ENCODE measurements at regions not wholly inside any gene's neighbourhood (a gene's known extent, or its start where the extent isn't known, plus 50 kb on each side); places are given as distances from the start of the nearest gene placed in this dataset.

- TF ChIP-seq CTCF (IDR thresholded peaks at IDR 0.05) = no peak
- no peak for TF ChIP-seq E2F5 (CRISPR knock-in tag; IDR thresholded peaks at IDR 0.05)
- no peak for TF ChIP-seq MXD4 (CRISPR knock-in tag; IDR thresholded peaks at IDR 0.05; ENCODE audit: borderline replicate concordance)
- no peak for TF ChIP-seq SMAD4 (CRISPR knock-in tag; IDR thresholded peaks at IDR 0.05)
- no peak for TF ChIP-seq JUN (CRISPR knock-in tag; IDR thresholded peaks at IDR 0.05)
- no peak for TF ChIP-seq E2F4 (CRISPR knock-in tag; IDR thresholded peaks at IDR 0.05; ENCODE audit: borderline replicate concordance, low read depth)
- TF ChIP-seq ATF2 (CRISPR knock-in tag; IDR thresholded peaks at IDR 0.05; ENCODE audit: borderline replicate concordance, low read depth) = no peak
- no peak for TF ChIP-seq MAX (CRISPR knock-in tag; IDR thresholded peaks at IDR 0.05)
- no peak for TF ChIP-seq CREB1 (CRISPR knock-in tag; IDR thresholded peaks at IDR 0.05)
- TF ChIP-seq MYBL2 (CRISPR knock-in tag; IDR thresholded peaks at IDR 0.05) = no peak
- TF ChIP-seq IRF1 (CRISPR knock-in tag; IDR thresholded peaks at IDR 0.05) = no peak
- no peak for TF ChIP-seq IRF2 (CRISPR knock-in tag; IDR thresholded peaks at IDR 0.05; ENCODE audit: borderline replicate concordance, low read depth)
- no peak for TF ChIP-seq NR1H2 (CRISPR knock-in tag; IDR thresholded peaks at IDR 0.05)
- no peak for TF ChIP-seq ZNF281 (CRISPR knock-in tag; IDR thresholded peaks at IDR 0.05)
These were observed 306.8 kb upstream of the DDI1 start for GRCh38 chr11:103729617-103730016.
